Tibial nerve (tissue), 3 donors: ENCODE measurements at regions not wholly inside any gene's neighbourhood (a gene's known extent, or its start where the extent isn't known, plus 50 kb on each side); places are given as distances from the start of the nearest gene placed in this dataset.

Source experiments
- CTCF ChIP-seq, 5 experiments: fragments of 200-600 bp in 3 of 5; fragments of 450-650 bp in 2 of 5; sonication (generic) in 3 of 5; IDR thresholded peaks; one replicate each; pipeline ENCODE4 v1.5.1; 2016 to 2019; ENCODE audit warnings: antibody characterized with exemption in 5 of 5, mild to moderate bottlenecking in 3 of 5, moderate library complexity in 2 of 5
- POLR2A ChIP-seq, 2 donors: fragments of 450-650 bp; IDR thresholded peaks; one replicate each; pipeline ENCODE4 v1.6.1; 2017; ENCODE audit warnings: antibody characterized with exemption in 2 of 2, mild to moderate bottlenecking in 2 of 2, moderate library complexity in 2 of 2

- no peak for TF ChIP-seq CTCF (IDR thresholded peaks at IDR 0.05)
- TF ChIP-seq POLR2A (IDR thresholded peaks at IDR 0.05): no peak
Observed at GRCh38 chr1:81453367-81453703, 347.4 kb upstream of the ADGRL2 start.
